ENCODE measurements at regions not wholly inside any gene's neighbourhood (a gene's known extent, or its start where the extent isn't known, plus 50 kb on each side); places are given as distances from the start of the nearest gene placed in this dataset.

DNA sequence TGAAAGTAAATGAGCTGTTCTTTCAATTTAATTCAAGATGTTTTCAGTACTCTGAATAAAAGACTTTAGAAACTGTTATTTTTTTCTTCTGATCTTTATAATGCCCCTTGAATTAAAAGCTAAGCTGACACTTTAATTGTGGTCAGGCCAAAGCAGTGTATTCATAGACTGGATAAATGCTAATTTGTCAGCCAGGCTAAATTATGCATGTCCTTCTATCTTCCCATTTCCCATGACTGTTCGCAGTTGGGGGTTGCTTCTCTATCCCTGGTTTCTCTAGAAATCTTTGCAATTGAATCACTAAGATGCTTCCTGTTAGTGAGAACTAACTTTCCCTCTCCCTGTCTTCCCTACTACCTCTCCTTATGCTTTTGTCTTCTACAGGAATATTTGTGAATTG is 396.2 kb downstream of the RFPL4B start:
- no peak overlapping the region for H3K27ac ChIP-seq (ENCODE audit: low read depth, low read length)
- 85 to 92% (median 86%) methylated on average over 1 of the region's 1 CpG for WGBS, 3 donors

DNA sequence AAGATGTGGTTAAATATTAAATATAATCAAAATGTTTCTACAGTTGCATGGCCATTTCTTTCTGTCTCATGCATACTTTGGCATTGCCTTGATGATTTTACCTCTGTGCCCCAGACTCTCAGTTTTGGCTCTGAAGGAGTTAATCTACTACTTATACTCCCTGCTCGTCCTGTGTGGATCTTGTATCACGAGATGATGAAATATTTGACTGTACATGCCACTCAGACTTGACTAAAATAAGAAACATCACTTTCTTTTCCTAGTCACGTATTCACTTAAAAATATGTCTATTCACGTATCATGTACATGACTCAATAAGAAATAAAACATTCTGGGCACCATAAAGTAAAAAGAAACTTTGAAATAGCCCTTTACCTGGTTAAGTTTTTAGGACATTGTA is 397.7 kb downstream of the RFPL4B start:
- 58 to 64% (median 60%) methylated on average over 4 of the region's 4 CpGs for WGBS, 3 donors
- H3K27ac ChIP-seq (ENCODE audit: low read depth, low read length), result no peak overlapping the region

DNA sequence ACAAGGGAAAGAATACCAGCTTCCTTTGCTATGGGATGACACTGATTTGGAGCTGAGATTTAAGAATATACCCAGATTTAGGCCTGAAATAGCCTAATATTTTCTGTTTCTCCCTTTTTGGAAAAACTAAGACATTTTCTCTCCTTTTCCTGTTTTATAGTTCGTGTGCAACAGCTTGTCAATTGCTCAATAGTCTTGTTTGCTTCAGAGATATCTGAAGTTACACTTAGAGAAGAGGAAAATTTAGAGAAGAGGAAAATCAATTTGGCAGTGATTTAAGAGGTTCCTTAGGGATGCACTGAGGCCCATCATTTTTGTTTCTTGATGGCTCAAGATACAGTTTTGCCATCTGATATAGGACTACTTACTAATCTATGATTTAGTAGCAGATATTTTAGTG is 398.6 kb downstream of the RFPL4B start:
- WGBS, 3 donors, result 23 to 48% (median 26%) methylated on average over 1 of the region's 1 CpG
- no peak overlapping the region for H3K27ac ChIP-seq (ENCODE audit: low read depth, low read length)

DNA sequence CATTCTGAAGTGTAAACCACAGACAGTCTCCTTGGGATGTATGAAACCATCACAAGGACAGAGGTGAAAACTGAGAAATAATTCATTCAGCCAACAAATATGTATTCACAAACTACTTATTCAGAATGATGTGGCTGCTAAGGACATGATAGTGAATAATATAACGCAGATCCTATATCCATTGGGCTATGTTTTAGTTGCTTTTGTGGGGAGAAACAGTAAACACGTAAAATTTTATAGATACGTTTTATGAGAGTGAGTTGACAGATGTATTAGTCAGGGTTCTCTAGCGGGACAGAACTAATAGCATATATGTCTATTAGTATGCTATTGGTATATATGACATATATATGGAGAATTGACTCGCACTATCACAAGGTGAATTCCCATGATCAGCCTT is 402.5 kb downstream of the RFPL4B start:
- 88 to 97% (median 95%) methylated on average over 5 of the region's 5 CpGs for WGBS, 3 donors

DNA sequence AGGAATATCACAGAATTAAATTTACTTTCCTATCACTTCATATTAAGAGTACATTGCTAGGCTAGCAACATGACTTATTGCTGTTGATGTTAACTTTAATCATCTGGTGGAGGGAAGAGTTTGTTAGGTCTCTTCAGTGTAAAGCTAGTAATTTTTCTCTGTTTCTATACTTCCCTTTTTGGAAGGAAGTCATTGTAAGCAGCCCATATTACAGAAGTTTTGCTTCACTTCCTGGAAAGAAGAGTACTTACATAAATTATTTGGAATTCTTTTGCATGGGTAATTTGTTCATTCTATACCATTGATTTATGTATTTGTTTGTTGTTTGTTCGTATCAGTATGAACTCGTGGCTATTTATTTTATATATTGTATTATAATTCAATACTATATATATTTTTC is 405.2 kb downstream of the RFPL4B start:
- 70 to 85% (median 77%) methylated on average over 2 of the region's 2 CpGs for WGBS, 3 donors

More for the DNA sequence above, 402.5 kb downstream of the RFPL4B start:
- H3K27ac ChIP-seq (ENCODE audit: low read depth, low read length), result no peak overlapping the region

GRCh38 chr6:112752791-112753190 is 405.7 kb downstream of the RFPL4B start:
- no peak overlapping the region for H3K27ac ChIP-seq (ENCODE audit: low read depth, low read length)

More for the DNA sequence above, 405.2 kb downstream of the RFPL4B start:
- H3K27ac ChIP-seq (ENCODE audit: low read depth, low read length), result no peak overlapping the region

- no peak overlapping the region for H3K27ac ChIP-seq (ENCODE audit: low read depth, low read length)
Observed at GRCh38 chr6:112760831-112761230, 413.7 kb downstream of the RFPL4B start.

GRCh38 chr6:112761740-112762139 is 414.6 kb downstream of the RFPL4B start:
- 61 to 89% (median 87%) methylated on average over 2 of the region's 2 CpGs for WGBS, 3 donors

GRCh38 chr6:112764377-112764776 is 417.2 kb downstream of the RFPL4B start:
- 61 to 91% (median 85%) methylated on average over 2 of the region's 2 CpGs for WGBS, 3 donors
- no peak overlapping the region for H3K27ac ChIP-seq (ENCODE audit: low read depth, low read length)

More at GRCh38 chr6:112761740-112762139, 414.6 kb downstream of the RFPL4B start:
- H3K27ac ChIP-seq (ENCODE audit: low read depth, low read length), result no peak overlapping the region

GRCh38 chr6:112770308-112770707 is 423.2 kb downstream of the RFPL4B start:
- H3K27ac ChIP-seq (ENCODE audit: low read depth, low read length), result no peak overlapping the region
- 36 to 69% (median 49%) methylated on average over 2 of the region's 2 CpGs for WGBS, 3 donors

DNA sequence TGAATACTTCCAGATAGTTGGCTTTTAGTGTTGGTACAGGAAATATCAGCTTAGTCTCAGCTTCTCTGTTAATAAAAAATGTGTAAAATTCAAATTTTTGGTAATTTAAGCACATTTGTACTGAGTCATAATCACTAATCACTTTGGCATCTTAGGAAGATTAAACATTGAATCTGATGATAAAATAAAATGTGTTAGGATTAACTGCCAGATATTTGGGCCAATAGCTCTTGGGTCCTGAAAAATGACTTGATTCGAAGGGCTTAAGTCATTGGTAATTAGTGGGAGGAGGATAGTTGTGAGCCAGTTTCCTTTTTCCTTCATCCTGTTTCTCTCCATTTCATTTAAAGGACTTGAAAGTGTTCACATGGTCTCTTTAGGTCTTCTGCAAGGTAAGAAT is 426.1 kb downstream of the RFPL4B start:
- no peak overlapping the region for H3K27ac ChIP-seq (ENCODE audit: low read depth, low read length)
- WGBS, 3 donors, result 0% methylated on average over 1 of the region's 1 CpG

GRCh38 chr6:112774319-112774718 is 427.2 kb downstream of the RFPL4B start:
- 83 to 89% (median 88%) methylated on average over 4 of the region's 4 CpGs for WGBS, 3 donors

GRCh38 chr6:112780498-112781096 is 433.5 kb downstream of the RFPL4B start:
- H3K27ac ChIP-seq (ENCODE audit: low read depth, low read length), result no peak overlapping the region
- WGBS, 3 donors, result 24 to 27% (median 24%) methylated on average over 9 of the region's 9 CpGs

More at GRCh38 chr6:112774319-112774718, 427.2 kb downstream of the RFPL4B start:
- H3K27ac ChIP-seq (ENCODE audit: low read depth, low read length), result no peak overlapping the region

GRCh38 chr6:112781241-112781640 is 434.1 kb downstream of the RFPL4B start:
- no peak overlapping the region for H3K27ac ChIP-seq (ENCODE audit: low read depth, low read length)
- WGBS, 3 donors, result 54 to 67% (median 61%) methylated on average over 2 of the region's 2 CpGs

GRCh38 chr6:112785408-112785807 is 438.3 kb downstream of the RFPL4B start:
- 92 to 97% (median 97%) methylated on average over 2 of the region's 2 CpGs for WGBS, 3 donors
- no peak overlapping the region for H3K27ac ChIP-seq (ENCODE audit: low read depth, low read length)

DNA sequence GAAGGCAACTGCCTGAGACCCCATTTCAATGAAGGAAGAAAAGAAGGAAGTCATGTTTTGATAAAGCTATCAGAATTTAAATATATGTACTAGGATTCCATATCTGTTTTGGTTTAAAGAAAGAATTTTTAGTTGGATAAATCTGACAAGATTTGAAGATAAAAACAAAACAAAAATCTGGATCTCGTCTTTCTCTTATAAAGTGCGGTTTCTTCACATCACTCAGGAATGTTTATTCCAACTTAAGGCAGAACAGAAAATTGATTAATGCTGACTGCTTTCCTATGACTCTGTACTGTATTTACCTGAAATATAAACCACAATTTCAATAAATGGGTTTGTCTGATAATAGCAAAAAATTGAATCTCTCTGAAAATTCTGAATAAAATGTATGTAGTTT is 439.7 kb downstream of the RFPL4B start:
- 89 to 96% (median 93%) methylated on average over 2 of the region's 2 CpGs for WGBS, 3 donors
- no peak overlapping the region for H3K27ac ChIP-seq (ENCODE audit: low read depth, low read length)

- 77 to 93% (median 91%) methylated on average over 6 of the region's 6 CpGs for WGBS, 3 donors
Observed at GRCh38 chr6:112787371-112787770, 440.2 kb downstream of the RFPL4B start.

DNA sequence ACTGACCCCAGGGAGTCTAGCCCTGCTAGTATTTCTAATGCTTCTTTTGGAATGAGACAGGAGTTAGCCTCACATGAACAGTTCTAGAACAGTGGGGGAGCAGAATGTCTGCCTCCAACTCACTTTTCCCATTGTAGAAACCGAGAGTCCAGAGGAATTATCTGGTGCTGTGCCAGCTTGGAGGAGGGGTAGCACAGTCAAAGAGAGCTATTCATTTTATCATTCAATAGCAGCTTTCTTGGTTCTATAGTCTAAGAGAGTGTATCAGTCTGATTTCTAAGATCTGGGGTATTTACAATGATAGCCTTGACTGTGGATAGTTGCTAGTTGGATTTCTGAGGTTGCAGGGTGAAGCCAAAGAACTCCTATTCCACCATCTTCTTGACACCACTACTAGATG is 448.2 kb downstream of the RFPL4B start:
- no peak overlapping the region for H3K27ac ChIP-seq (ENCODE audit: low read depth, low read length)
- WGBS, 3 donors, result 68 to 92% (median 83%) methylated on average over 1 of the region's 1 CpG

More at GRCh38 chr6:112787371-112787770, 440.2 kb downstream of the RFPL4B start:
- H3K27ac ChIP-seq (ENCODE audit: low read depth, low read length), result no peak overlapping the region

DNA sequence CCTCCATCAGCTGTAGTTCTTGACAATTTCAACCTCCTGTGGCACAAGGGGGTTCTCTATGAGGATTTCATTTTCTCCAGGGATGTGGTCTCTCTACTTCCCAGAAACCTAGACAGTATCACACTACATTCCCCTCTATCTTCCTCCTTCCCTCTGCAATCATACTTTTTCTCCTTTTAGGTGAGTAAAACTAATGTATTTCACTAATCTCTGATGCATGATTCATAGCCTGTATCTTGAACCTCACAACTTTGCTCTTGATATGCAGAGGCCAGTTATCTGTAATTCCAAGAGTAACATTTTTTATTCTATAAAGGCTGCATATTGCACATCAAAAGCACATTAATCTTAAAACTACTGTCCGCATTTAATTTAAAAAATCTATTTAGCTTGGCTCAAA is 449.6 kb downstream of the RFPL4B start:
- no peak overlapping the region for H3K27ac ChIP-seq (ENCODE audit: low read depth, low read length)
- 84 to 92% (median 84%) methylated on average over 1 of the region's 1 CpG for WGBS, 3 donors

GRCh38 chr6:112799889-112800288 is 452.8 kb downstream of the RFPL4B start:
- no peak overlapping the region for H3K27ac ChIP-seq (ENCODE audit: low read depth, low read length)
- WGBS, 3 donors, result 57 to 84% (median 79%) methylated on average over 1 of the region's 1 CpG

DNA sequence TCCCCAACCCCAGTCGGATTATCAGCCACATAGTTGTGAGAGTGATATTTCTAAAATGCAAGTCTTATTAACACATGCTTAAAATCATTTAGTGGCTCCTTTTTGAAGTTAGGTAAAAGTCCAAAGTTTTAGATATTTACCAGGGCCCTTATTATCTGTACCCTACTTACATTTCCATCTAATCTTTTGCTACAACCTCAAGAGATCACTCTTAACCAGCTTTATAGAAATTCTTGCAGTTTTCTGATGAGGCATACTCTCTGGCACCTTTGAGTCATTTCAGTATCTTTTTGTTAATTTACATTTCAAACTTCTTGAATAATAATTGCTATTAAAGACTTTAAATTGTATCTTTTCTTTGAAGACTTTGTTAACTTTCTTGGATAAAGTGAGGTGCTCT is 453.3 kb downstream of the RFPL4B start:
- WGBS, 3 donors, result 84 to 89% (median 88%) methylated on average over 1 of the region's 1 CpG
- H3K27ac ChIP-seq (ENCODE audit: low read depth, low read length), result no peak overlapping the region

Measured in adipose tissue (tissue), 3 donors.